HG03175 (cell line): ENCODE measurements at regions not wholly inside any gene's neighbourhood (a gene's known extent, or its start where the extent isn't known, plus 50 kb on each side); places are given as distances from the start of the nearest gene placed in this dataset.

ENCODE experiments used
- ATAC-seq: cut with Tn5 transposase; IDR thresholded peaks from one replicate; pipeline ENCODE4 v1.9.1; 2021; ENCODE audit warnings: mild to moderate bottlenecking, moderate library complexity; ENCODE audit not compliant: unreplicated experiment

- no peak for ATAC-seq
These were observed 51.6 kb upstream of the PRDM8 start for GRCh38 chr4:80145739-80146138.

GRCh38 chr4:80144676-80145470 is 52.4 kb upstream of the PRDM8 start:
- ATAC-seq: no peak

GRCh38 chr4:80143307-80143679 is 54.0 kb upstream of the PRDM8 start:
- ATAC-seq: no peak

- ATAC-seq: no peak
These were observed 54.7 kb upstream of the PRDM8 start for GRCh38 chr4:80142394-80143306.

- ATAC-seq: no peak
These were observed 55.8 kb upstream of the PRDM8 start for GRCh38 chr4:80141543-80141942.

- no peak for ATAC-seq
These were observed 57.1 kb upstream of the PRDM8 start for GRCh38 chr4:80140194-80140593.

GRCh38 chr4:80139671-80140070 is 57.6 kb upstream of the PRDM8 start:
- ATAC-seq: no peak

- ATAC-seq: peak; percentile 98
These were observed 58.5 kb upstream of the PRDM8 start for GRCh38 chr4:80138551-80139538.

- ATAC-seq: no peak
These were observed 59.7 kb upstream of the PRDM8 start for GRCh38 chr4:80137631-80138030.

- ATAC-seq: no peak
These were observed 61.0 kb upstream of the PRDM8 start for GRCh38 chr4:80136270-80136669.

GRCh38 chr4:80135702-80136058 is 61.6 kb upstream of the PRDM8 start:
- no peak for ATAC-seq

GRCh38 chr4:80134936-80135701 is 62.1 kb upstream of the ANTXR2 start:
- no peak for ATAC-seq

- ATAC-seq: no peak
These were observed 60.3 kb upstream of the ANTXR2 start for GRCh38 chr4:80133240-80133783.

- no peak for ATAC-seq
These were observed 56.8 kb upstream of the ANTXR2 start for GRCh38 chr4:80129785-80130184.

GRCh38 chr4:80128941-80129340 is 55.9 kb upstream of the ANTXR2 start:
- ATAC-seq: no peak

- ATAC-seq: no peak
These were observed 54.9 kb upstream of the ANTXR2 start for GRCh38 chr4:80127870-80128419.

GRCh38 chr4:80126435-80126834 is 53.4 kb upstream of the ANTXR2 start:
- no peak for ATAC-seq

- peak; percentile 56 for ATAC-seq
These were observed 52.5 kb upstream of the ANTXR2 start for GRCh38 chr4:80125252-80126177.
